HepG2 (cell line): ENCODE measurements at regions not wholly inside any gene's neighbourhood (a gene's known extent, or its start where the extent isn't known, plus 50 kb on each side); places are given as distances from the start of the nearest gene placed in this dataset.

Source experiments
- FOSL1 ChIP-seq: sonication (generic); formaldehyde crosslinking; IDR thresholded peaks from 2 replicates; pipeline ENCODE4 v1.9.0; 2021; ENCODE audit warnings: missing genetic modification reagents, borderline replicate concordance
- ISL2 ChIP-seq: sonication (generic); formaldehyde crosslinking; IDR thresholded peaks from 2 replicates; pipeline ENCODE4 v1.5.0; 2020; ENCODE audit warnings: missing genetic modification reagents
- U2AF1 ChIP-seq: fragments of 200-400 bp; formaldehyde crosslinking; optimal IDR thresholded peaks from 2 replicates; pipeline ENCODE3; 2017; ENCODE audit warnings: mild to moderate bottlenecking, low read depth, low read length
- TF ChIP-seq, protein P1 (sequence below): sonication (generic); formaldehyde crosslinking; IDR thresholded peaks from 2 replicates; pipeline ENCODE4 v1.4.0; 2020; ENCODE audit warnings: missing genetic modification reagents, mild to moderate bottlenecking, borderline replicate concordance
- TF ChIP-seq, protein P2 (sequence below): sonication (generic); IDR thresholded peaks from 2 replicates; pipeline ENCODE4 v1.6.1; 2016; ENCODE audit warnings: low read depth, borderline replicate concordance
- TF ChIP-seq, protein P3 (sequence below): sonication (generic); formaldehyde crosslinking; IDR thresholded peaks from 2 replicates; pipeline ENCODE4 v1.5.0; 2020; ENCODE audit warnings: missing genetic modification reagents
- TF ChIP-seq, protein P4 (sequence below): sonication (generic); formaldehyde crosslinking; IDR thresholded peaks from 2 replicates; pipeline ENCODE4 v1.5.1; 2020; ENCODE audit warnings: mild to moderate bottlenecking, missing genetic modification reagents, borderline replicate concordance
- TF ChIP-seq, protein P5 (sequence below): sonication (generic); formaldehyde crosslinking; IDR thresholded peaks from 2 replicates; pipeline ENCODE4 v1.4.0; 2020; ENCODE audit warnings: missing genetic modification reagents

DNA sequence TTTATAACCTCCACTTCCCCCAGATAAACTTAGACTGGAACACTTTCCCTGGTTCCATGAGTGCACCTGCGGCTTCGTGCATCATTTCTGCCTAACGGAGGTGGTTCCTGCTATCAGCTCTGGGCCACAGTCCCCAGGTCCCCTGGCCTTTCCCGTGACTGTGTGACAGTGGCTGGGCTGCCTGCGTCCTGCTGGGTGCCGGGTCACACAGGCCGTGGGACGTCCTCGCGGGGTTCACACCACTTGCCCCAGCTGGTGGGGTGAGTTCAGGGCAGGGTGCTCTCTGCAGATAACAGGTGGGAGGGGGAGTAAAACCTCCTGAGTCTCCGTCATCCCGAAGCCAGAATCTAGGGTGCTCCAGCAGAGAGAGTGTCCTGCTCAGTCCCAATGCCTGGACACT is 58.7 kb upstream of the CFAP46 start:
- TF ChIP-seq, protein P1, sequence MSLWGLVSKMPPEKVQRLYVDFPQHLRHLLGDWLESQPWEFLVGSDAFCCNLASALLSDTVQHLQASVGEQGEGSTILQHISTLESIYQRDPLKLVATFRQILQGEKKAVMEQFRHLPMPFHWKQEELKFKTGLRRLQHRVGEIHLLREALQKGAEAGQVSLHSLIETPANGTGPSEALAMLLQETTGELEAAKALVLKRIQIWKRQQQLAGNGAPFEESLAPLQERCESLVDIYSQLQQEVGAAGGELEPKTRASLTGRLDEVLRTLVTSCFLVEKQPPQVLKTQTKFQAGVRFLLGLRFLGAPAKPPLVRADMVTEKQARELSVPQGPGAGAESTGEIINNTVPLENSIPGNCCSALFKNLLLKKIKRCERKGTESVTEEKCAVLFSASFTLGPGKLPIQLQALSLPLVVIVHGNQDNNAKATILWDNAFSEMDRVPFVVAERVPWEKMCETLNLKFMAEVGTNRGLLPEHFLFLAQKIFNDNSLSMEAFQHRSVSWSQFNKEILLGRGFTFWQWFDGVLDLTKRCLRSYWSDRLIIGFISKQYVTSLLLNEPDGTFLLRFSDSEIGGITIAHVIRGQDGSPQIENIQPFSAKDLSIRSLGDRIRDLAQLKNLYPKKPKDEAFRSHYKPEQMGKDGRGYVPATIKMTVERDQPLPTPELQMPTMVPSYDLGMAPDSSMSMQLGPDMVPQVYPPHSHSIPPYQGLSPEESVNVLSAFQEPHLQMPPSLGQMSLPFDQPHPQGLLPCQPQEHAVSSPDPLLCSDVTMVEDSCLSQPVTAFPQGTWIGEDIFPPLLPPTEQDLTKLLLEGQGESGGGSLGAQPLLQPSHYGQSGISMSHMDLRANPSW = no peak
- TF ChIP-seq, protein P2, sequence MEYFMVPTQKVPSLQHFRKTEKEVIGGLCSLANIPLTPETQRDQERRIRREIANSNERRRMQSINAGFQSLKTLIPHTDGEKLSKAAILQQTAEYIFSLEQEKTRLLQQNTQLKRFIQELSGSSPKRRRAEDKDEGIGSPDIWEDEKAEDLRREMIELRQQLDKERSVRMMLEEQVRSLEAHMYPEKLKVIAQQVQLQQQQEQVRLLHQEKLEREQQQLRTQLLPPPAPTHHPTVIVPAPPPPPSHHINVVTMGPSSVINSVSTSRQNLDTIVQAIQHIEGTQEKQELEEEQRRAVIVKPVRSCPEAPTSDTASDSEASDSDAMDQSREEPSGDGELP = no peak
- TF ChIP-seq, protein P3, sequence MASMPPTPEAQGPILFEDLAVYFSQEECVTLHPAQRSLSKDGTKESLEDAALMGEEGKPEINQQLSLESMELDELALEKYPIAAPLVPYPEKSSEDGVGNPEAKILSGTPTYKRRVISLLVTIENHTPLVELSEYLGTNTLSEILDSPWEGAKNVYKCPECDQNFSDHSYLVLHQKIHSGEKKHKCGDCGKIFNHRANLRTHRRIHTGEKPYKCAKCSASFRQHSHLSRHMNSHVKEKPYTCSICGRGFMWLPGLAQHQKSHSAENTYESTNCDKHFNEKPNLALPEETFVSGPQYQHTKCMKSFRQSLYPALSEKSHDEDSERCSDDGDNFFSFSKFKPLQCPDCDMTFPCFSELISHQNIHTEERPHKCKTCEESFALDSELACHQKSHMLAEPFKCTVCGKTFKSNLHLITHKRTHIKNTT (CRISPR knock-in tag) = no peak
- TF ChIP-seq U2AF1 (no peak), ISL2 (CRISPR knock-in tag) (no peak), FOSL1 (CRISPR knock-in tag) (no peak)
- TF ChIP-seq, protein P4, sequence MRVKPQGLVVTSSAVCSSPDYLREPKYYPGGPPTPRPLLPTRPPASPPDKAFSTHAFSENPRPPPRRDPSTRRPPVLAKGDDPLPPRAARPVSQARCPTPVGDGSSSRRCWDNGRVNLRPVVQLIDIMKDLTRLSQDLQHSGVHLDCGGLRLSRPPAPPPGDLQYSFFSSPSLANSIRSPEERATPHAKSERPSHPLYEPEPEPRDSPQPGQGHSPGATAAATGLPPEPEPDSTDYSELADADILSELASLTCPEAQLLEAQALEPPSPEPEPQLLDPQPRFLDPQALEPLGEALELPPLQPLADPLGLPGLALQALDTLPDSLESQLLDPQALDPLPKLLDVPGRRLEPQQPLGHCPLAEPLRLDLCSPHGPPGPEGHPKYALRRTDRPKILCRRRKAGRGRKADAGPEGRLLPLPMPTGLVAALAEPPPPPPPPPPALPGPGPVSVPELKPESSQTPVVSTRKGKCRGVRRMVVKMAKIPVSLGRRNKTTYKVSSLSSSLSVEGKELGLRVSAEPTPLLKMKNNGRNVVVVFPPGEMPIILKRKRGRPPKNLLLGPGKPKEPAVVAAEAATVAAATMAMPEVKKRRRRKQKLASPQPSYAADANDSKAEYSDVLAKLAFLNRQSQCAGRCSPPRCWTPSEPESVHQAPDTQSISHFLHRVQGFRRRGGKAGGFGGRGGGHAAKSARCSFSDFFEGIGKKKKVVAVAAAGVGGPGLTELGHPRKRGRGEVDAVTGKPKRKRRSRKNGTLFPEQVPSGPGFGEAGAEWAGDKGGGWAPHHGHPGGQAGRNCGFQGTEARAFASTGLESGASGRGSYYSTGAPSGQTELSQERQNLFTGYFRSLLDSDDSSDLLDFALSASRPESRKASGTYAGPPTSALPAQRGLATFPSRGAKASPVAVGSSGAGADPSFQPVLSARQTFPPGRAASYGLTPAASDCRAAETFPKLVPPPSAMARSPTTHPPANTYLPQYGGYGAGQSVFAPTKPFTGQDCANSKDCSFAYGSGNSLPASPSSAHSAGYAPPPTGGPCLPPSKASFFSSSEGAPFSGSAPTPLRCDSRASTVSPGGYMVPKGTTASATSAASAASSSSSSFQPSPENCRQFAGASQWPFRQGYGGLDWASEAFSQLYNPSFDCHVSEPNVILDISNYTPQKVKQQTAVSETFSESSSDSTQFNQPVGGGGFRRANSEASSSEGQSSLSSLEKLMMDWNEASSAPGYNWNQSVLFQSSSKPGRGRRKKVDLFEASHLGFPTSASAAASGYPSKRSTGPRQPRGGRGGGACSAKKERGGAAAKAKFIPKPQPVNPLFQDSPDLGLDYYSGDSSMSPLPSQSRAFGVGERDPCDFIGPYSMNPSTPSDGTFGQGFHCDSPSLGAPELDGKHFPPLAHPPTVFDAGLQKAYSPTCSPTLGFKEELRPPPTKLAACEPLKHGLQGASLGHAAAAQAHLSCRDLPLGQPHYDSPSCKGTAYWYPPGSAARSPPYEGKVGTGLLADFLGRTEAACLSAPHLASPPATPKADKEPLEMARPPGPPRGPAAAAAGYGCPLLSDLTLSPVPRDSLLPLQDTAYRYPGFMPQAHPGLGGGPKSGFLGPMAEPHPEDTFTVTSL (CRISPR knock-in tag) = no peak
- TF ChIP-seq, protein P5, sequence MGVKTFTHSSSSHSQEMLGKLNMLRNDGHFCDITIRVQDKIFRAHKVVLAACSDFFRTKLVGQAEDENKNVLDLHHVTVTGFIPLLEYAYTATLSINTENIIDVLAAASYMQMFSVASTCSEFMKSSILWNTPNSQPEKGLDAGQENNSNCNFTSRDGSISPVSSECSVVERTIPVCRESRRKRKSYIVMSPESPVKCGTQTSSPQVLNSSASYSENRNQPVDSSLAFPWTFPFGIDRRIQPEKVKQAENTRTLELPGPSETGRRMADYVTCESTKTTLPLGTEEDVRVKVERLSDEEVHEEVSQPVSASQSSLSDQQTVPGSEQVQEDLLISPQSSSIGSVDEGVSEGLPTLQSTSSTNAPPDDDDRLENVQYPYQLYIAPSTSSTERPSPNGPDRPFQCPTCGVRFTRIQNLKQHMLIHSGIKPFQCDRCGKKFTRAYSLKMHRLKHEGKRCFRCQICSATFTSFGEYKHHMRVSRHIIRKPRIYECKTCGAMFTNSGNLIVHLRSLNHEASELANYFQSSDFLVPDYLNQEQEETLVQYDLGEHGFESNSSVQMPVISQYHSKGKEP (CRISPR knock-in tag) = no peak
